Neural crest cell (in vitro differentiated cells): ENCODE measurements at regions not wholly inside any gene's neighbourhood (a gene's known extent, or its start where the extent isn't known, plus 50 kb on each side); places are given as distances from the start of the nearest gene placed in this dataset.

ENCODE experiments used
- DNase-seq: peaks from one replicate; pipeline ENCODE4 v3.0.0; 2021; ENCODE audit warnings: low read depth, mixed read lengths, low spot score
- H3K27ac Mint-ChIP-seq: one replicate; pipeline ENCODE4 v1.8.0; 2021; ENCODE audit warnings: mild to moderate bottlenecking, mixed read lengths; ENCODE audit not compliant: unreplicated experiment
- H3K27me3 Mint-ChIP-seq: 2 replicates; pipeline ENCODE4 v1.8.0; 2021; ENCODE audit warnings: low read depth, mild to moderate bottlenecking, mixed read lengths
- H3K36me3 Mint-ChIP-seq: 2 replicates; pipeline ENCODE4 v1.8.0; 2021; ENCODE audit warnings: low read depth, mild to moderate bottlenecking, mixed read lengths
- H3K4me1 Mint-ChIP-seq: 2 replicates; pipeline ENCODE4 v1.8.0; 2021; ENCODE audit warnings: mixed read lengths
- H3K4me3 Mint-ChIP-seq: one replicate; pipeline ENCODE4 v1.8.0; 2021; ENCODE audit warnings: mild to moderate bottlenecking, mixed read lengths
- H3K9me3 Mint-ChIP-seq: 2 replicates; pipeline ENCODE4 v1.8.0; 2021; ENCODE audit warnings: mixed read lengths
- CTCF ChIP-seq: fragments of 200-600 bp; sonication (generic); conservative IDR thresholded peaks from 2 replicates; pipeline ENCODE4 v1.5.0; 2021; ENCODE audit warnings: antibody characterized with exemption, mild to moderate bottlenecking

- H3K4me3 Mint-ChIP-seq, result no peak overlapping the region
- no peak for DNase-seq
- no peaks in the 10 kb centered on the region for H3K27me3 Mint-ChIP-seq
- H3K36me3 Mint-ChIP-seq, result no peaks in the 10 kb centered on the region
- peaks cover 28% of the 10 kb centered on the region for H3K4me1 Mint-ChIP-seq
- H3K27ac Mint-ChIP-seq, result no peak overlapping the region
- TF ChIP-seq CTCF, result no peak
- no peaks in the 10 kb centered on the region for H3K9me3 Mint-ChIP-seq
Observed at GRCh38 chr1:58356402-58356801, 190.1 kb downstream of the OMA1 start.

- Mint-ChIP-seq H3K4me1 (peaks cover 23% of the 10 kb centered on the region), H3K4me3 (no peak overlapping the region), H3K27me3 (no peaks in the 10 kb centered on the region), H3K36me3 (peaks cover 3% of the 10 kb centered on the region), H3K27ac (no peak overlapping the region), H3K9me3 (peaks cover 5% of the 10 kb centered on the region)
- no peak for TF ChIP-seq CTCF
- DNase-seq, result no peak
Observed at GRCh38 chr1:58353168-58353567, 193.4 kb downstream of the OMA1 start.

GRCh38 chr1:58352476-58353092 is 193.9 kb downstream of the OMA1 start:
- TF ChIP-seq CTCF, result no peak
- Mint-ChIP-seq H3K36me3 (peaks cover 3% of the 10 kb centered on the region), H3K4me1 (peaks cover 26% of the 10 kb centered on the region), H3K27me3 (no peaks in the 10 kb centered on the region), H3K4me3 (no peak overlapping the region), H3K9me3 (peaks cover 5% of the 10 kb centered on the region), H3K27ac (no peak overlapping the region)
- DNase-seq, result no peak

- Mint-ChIP-seq H3K36me3 (peaks cover 1% of the 10 kb centered on the region), H3K4me3 (peak overlapping the region; percentile 24)
Observed at GRCh38 chr1:58346036-58346355, 200.5 kb downstream of the OMA1 start.

GRCh38 chr1:58345215-58346035 is 201.1 kb downstream of the OMA1 start:
- Mint-ChIP-seq H3K36me3 (no peaks in the 10 kb centered on the region), H3K27me3 (no peaks in the 10 kb centered on the region), H3K9me3 (peaks cover 8% of the 10 kb centered on the region), H3K4me1 (peaks cover 62% of the 10 kb centered on the region), H3K27ac (peak overlapping the region; percentile 91), H3K4me3 (peak overlapping the region; percentile 24)
- peak; percentile 19 for DNase-seq
- TF ChIP-seq CTCF, result no peak

More at GRCh38 chr1:58346036-58346355, 200.5 kb downstream of the OMA1 start:
- peaks cover 56% of the 10 kb centered on the region for H3K4me1 Mint-ChIP-seq
- peak; percentile 9 for DNase-seq
- peak overlapping the region; percentile 91 for H3K27ac Mint-ChIP-seq
- no peak for TF ChIP-seq CTCF
- no peaks in the 10 kb centered on the region for H3K27me3 Mint-ChIP-seq
- H3K9me3 Mint-ChIP-seq, result peaks cover 8% of the 10 kb centered on the region
